Peyer's patch (tissue), 4 donors: ENCODE measurements at regions not wholly inside any gene's neighbourhood (a gene's known extent, or its start where the extent isn't known, plus 50 kb on each side); places are given as distances from the start of the nearest gene placed in this dataset.

ENCODE experiments used
- DNase-seq, 3 donors: peaks; one replicate each; pipeline ENCODE4 v3.0.0-alpha.2; 2017 to 2019
- H3K27ac ChIP-seq, 4 donors: fragments of 200-600 bp; sonication (generic); one replicate each; pipeline ENCODE4 v1.5.1; 2016 to 2019
- H3K27me3 ChIP-seq, 2 donors: fragments of 200-600 bp; sonication (generic); one replicate each; pipeline ENCODE4 v1.5.1; 2019
- H3K36me3 ChIP-seq, 3 donors: fragments of 200-600 bp; sonication (generic); one replicate each; pipeline ENCODE4 v1.5.1; 2016 to 2019
- H3K4me1 ChIP-seq, 4 donors: fragments of 200-600 bp; sonication (generic); one replicate each; pipeline ENCODE4 v1.5.1; 2016 to 2019
- H3K4me3 ChIP-seq, 4 donors: fragments of 200-600 bp; sonication (generic); 1 replicate in 3 of 4; 2 replicates in 1 of 4; pipeline ENCODE4 v1.5.1; 2016 to 2019; ENCODE audit warnings: mild to moderate bottlenecking in 1 of 4
- H3K9me3 ChIP-seq, 4 donors: fragments of 200-600 bp; sonication (generic); one replicate each; pipeline ENCODE4 v1.5.1; 2016 to 2019; ENCODE audit warnings: mild to moderate bottlenecking in 1 of 4
- POLR2A ChIP-seq, 2 donors: fragments of 450-650 bp; IDR thresholded peaks; one replicate each; pipeline ENCODE4 v1.5.1; 2017; ENCODE audit warnings: antibody characterized with exemption in 2 of 2, mild to moderate bottlenecking in 2 of 2, moderate library complexity in 2 of 2
- TF ChIP-seq, protein P1 (sequence below), 6 experiments: fragments of 450-650 bp in 4 of 6; fragments of 200-600 bp in 2 of 6; sonication (generic) in 1 of 6; IDR thresholded peaks; one replicate each; pipeline ENCODE4 v1.5.1; 2017 to 2019; ENCODE audit warnings: antibody characterized with exemption in 6 of 6, mild to moderate bottlenecking in 3 of 6, moderate library complexity in 1 of 6

DNA sequence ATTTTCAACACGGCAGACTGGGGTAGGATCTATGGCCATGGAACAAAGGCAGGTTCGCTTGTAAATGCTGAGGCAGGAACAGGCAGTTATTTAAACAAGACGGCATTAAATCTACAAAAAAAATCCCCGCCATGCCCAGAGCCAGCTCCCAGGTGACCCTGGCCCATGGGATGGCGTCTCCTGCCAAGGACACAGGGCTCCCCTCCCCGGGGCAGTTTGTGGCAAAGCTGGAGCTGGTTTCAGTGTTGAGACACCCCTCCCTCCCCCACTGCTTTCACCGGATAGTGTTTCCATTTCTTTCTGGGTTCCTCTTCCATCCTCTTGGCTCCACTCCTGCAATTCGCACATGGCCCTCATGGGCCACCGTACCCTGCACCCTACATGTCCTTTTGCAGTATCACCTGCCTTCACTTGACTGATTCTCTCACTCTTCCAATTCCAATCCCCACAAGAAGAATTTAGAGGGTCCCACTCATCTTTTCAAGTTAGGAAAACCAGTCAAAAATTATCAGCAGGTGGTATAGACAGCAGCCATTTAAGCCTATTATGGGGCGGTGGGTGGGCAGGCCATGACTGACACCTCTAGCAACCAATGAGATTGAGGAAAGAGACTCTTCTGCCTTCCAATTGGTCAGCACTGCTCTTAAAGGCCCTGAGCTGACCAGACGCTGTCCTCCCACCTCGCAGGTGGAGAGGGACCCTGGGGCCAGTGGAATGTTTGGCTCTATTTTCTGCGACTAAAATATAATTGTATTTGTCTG is 52.0 kb downstream of the OLIG1 start:
- no peaks in the 10 kb centered on the region for H3K9me3 ChIP-seq
- H3K36me3 ChIP-seq = no peaks in the 10 kb centered on the region
- TF ChIP-seq POLR2A (IDR thresholded peaks at IDR 0.05) = no peak
- TF ChIP-seq, protein P1, sequence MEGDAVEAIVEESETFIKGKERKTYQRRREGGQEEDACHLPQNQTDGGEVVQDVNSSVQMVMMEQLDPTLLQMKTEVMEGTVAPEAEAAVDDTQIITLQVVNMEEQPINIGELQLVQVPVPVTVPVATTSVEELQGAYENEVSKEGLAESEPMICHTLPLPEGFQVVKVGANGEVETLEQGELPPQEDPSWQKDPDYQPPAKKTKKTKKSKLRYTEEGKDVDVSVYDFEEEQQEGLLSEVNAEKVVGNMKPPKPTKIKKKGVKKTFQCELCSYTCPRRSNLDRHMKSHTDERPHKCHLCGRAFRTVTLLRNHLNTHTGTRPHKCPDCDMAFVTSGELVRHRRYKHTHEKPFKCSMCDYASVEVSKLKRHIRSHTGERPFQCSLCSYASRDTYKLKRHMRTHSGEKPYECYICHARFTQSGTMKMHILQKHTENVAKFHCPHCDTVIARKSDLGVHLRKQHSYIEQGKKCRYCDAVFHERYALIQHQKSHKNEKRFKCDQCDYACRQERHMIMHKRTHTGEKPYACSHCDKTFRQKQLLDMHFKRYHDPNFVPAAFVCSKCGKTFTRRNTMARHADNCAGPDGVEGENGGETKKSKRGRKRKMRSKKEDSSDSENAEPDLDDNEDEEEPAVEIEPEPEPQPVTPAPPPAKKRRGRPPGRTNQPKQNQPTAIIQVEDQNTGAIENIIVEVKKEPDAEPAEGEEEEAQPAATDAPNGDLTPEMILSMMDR (IDR thresholded peaks at IDR 0.05) = no peak
- H3K4me1 ChIP-seq = no peaks in the 10 kb centered on the region
- no peaks in the 10 kb centered on the region for H3K27me3 ChIP-seq
- H3K4me3 ChIP-seq = no peak overlapping the region
- DNase-seq = no peak
- H3K27ac ChIP-seq = no peak overlapping the region

DNA sequence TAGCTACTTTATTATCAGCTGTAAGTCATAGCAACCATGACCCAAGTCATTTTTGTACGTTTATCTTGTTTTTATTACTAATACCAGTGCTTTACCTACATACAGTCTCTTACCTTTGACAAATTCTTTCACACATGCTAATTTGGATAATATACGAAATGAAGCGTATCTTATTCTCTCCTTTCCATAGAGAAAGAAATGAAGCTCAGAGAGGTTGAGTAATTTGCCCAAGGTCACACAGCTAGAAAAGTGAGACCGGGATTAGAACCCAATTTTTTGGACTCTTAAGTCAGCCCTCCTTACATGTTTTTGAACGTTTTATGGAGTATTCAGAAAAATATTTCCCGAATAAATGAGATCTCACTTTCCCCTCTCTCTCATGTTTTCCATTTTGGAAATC is 52.6 kb downstream of the OLIG1 start:
- H3K36me3 ChIP-seq = no peaks in the 10 kb centered on the region
- no peaks in the 10 kb centered on the region for H3K4me1 ChIP-seq
- TF ChIP-seq, protein P1 (IDR thresholded peaks at IDR 0.05) = no peak
- TF ChIP-seq POLR2A (IDR thresholded peaks at IDR 0.05) = no peak
- H3K4me3 ChIP-seq = no peak overlapping the region
- H3K27ac ChIP-seq = no peak overlapping the region
- no peaks in the 10 kb centered on the region for H3K9me3 ChIP-seq
- no peak for DNase-seq
- H3K27me3 ChIP-seq = no peaks in the 10 kb centered on the region

DNA sequence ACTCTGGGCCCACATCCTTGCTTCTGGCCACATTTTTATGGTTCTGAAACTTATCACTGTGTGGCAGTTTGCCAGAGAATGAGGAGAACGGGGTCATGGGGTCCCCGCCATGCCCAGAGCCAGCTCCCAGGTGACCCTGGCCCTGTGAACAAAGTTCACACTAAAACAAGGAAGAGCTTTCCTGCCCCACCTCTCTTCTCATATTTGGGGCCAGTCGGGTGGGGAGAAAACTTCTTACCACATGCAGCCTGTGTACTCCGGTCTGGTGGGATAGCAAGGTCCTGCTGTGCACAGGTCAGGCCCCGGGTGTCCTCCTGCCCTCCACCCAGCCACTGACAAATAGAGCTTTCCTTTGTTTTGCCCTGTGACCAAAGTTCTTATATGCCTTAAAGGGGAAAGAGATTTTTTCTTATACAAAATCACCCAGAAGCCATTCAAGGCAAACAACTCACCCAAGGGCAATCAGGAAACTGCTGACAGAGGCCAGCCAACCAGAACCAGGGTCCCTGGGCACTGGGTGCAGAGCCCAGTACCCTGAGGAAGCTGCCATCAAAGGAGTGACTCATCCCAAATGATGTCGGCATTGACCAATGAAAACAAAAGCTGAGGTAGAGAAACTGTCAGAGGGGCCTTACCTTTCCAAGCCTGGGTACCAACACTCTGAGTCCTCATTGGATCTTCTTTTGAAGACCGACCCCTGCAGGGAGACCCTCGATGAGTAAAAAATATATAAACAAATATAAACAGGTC is 53.6 kb downstream of the OLIG1 start:
- DNase-seq = no peak
- TF ChIP-seq POLR2A (IDR thresholded peaks at IDR 0.05) = no peak
- TF ChIP-seq, protein P1 (IDR thresholded peaks at IDR 0.05) = no peak
- Histone ChIP-seq H3K36me3 (no peaks in the 10 kb centered on the region), H3K9me3 (no peaks in the 10 kb centered on the region), H3K4me1 (no peaks in the 10 kb centered on the region), H3K27me3 (no peaks in the 10 kb centered on the region), H3K4me3 (no peak overlapping the region), H3K27ac (no peak overlapping the region)

DNA sequence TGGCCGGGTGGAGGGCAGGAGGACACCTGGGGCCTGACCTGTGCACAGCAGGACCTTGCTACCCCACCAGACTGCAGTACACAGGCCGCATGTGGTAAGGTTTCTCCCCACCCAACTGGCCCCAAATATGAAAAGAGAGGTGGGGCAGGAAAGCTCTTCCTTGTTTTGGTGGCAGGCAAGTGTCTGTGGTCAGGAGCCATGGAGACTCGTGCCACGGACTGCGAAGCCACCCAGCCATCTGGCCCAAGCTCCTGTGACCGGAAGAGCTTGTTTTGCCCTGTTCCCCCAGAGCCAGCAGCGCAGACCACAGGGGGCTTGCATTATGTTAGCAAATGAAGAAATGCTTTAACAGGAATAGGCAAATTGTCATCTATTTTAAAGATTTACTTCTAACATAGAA is 54.9 kb downstream of the OLIG1 start:
- no peaks in the 10 kb centered on the region for H3K27me3 ChIP-seq
- no peak overlapping the region for H3K27ac ChIP-seq
- no peaks in the 10 kb centered on the region for H3K4me1 ChIP-seq
- DNase-seq = no peak
- no peaks in the 10 kb centered on the region for H3K36me3 ChIP-seq
- no peak for TF ChIP-seq POLR2A (IDR thresholded peaks at IDR 0.05)
- TF ChIP-seq, protein P1 (IDR thresholded peaks at IDR 0.05) = no peak
- H3K9me3 ChIP-seq = no peaks in the 10 kb centered on the region
- H3K4me3 ChIP-seq = no peak overlapping the region

DNA sequence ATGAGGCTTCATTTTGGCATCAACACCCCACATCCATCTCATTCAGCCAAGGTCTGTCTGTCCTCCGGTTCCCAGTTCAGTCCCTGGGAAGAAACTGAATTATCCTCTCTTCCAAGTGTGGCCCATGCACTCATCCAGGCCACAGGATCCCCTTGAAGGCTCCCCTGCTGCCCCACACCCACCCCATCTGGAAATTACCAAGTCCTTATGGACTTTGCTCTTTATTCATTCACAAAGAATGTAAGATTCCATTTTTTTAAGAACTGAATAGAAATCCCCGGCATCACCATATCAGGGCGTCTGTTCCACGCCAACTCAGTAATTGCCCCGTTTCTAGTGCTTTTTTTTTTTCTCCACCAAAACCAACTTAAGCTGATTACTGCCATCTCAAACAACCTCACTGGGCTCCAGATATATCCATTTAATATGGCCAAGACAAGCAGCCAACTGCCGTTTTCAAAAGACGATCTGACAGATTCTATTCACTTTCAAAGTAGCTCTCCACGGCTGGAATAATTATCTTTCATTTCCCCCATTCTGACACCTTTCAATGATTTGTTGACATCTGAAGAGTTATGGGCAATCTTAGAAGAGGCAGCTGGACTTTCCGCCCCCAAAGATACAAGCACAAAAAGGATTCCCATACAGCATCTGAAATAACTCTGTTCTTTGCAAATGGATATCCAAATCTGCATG is 55.9 kb downstream of the OLIG1 start:
- Histone ChIP-seq H3K4me1 (no peaks in the 10 kb centered on the region), H3K27me3 (no peaks in the 10 kb centered on the region), H3K9me3 (no peaks in the 10 kb centered on the region), H3K36me3 (no peaks in the 10 kb centered on the region), H3K4me3 (no peak overlapping the region), H3K27ac (no peak overlapping the region)
- DNase-seq = no peak
- no peak for TF ChIP-seq POLR2A (IDR thresholded peaks at IDR 0.05)
- TF ChIP-seq, protein P1 (IDR thresholded peaks at IDR 0.05) = no peak
